ENCODE measurements at regions not wholly inside any gene's neighbourhood (a gene's known extent, or its start where the extent isn't known, plus 50 kb on each side); places are given as distances from the start of the nearest gene placed in this dataset.

GRCh38 chr12:123069436-123070266, 81.2 kb downstream of the PITPNM2 start:
- H3K9me3 Mint-ChIP-seq (ENCODE audit: insufficient read depth) = no peaks in the 10 kb centered on the region
- no peak for TF ChIP-seq EZH2 (IDR thresholded peaks at IDR 0.05; ENCODE audit: borderline replicate concordance, insufficient read depth, low read depth, low read length, poor library complexity, severe bottlenecking)
- TF ChIP-seq, protein P1, sequence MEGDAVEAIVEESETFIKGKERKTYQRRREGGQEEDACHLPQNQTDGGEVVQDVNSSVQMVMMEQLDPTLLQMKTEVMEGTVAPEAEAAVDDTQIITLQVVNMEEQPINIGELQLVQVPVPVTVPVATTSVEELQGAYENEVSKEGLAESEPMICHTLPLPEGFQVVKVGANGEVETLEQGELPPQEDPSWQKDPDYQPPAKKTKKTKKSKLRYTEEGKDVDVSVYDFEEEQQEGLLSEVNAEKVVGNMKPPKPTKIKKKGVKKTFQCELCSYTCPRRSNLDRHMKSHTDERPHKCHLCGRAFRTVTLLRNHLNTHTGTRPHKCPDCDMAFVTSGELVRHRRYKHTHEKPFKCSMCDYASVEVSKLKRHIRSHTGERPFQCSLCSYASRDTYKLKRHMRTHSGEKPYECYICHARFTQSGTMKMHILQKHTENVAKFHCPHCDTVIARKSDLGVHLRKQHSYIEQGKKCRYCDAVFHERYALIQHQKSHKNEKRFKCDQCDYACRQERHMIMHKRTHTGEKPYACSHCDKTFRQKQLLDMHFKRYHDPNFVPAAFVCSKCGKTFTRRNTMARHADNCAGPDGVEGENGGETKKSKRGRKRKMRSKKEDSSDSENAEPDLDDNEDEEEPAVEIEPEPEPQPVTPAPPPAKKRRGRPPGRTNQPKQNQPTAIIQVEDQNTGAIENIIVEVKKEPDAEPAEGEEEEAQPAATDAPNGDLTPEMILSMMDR (IDR thresholded peaks at IDR 0.05) = no peak
- H3K4me1 Mint-ChIP-seq = peaks cover 15% of the 10 kb centered on the region
- peaks cover 66% of the 10 kb centered on the region for H3K79me2 ChIP-seq (ENCODE audit: control insufficient read depth, insufficient read depth, low read length)
- intact Hi-C loops (cut with micrococcal nuclease) = no loop called here
- no peak overlapping the region for H3K9ac ChIP-seq (ENCODE audit: low read length)
- ChIA-PET CTCF (no interaction called here), POLR2A (interaction anchor here (0.6 kb wide), 1 partner anchor 154 kb away, joined by 3 read pairs; no protein-coding TSS in a partner anchor)
- H3K27ac Mint-ChIP-seq = no peak overlapping the region
- ATAC-seq (ENCODE audit: low read depth) (no peak), DNase-seq (no peak)
- H3K4me3 Mint-ChIP-seq = no peak overlapping the region
- H3K4me2 ChIP-seq (replicated peaks; ENCODE audit: low read depth, low read length, poor library complexity, severe bottlenecking) = no peak overlapping the region
- H3K27me3 ChIP-seq (replicated peaks in 1 of 4; ENCODE audit: control extremely low read depth in 1 of 4, control insufficient read depth in 3 of 4, insufficient read depth in 4 of 4, low read length in 3 of 4) = peaks cover 0 to 3% (median 0%) of the 10 kb centered on the region in 4 experiments
- H3K36me3 ChIP-seq (replicated peaks in 1 of 2; ENCODE audit: control extremely low read depth in 1 of 2, control insufficient read depth in 1 of 2, extremely low read depth in 1 of 2, insufficient read depth in 2 of 2, low read length in 1 of 2) = no peaks in the 10 kb centered on the region
- no peak overlapping the region for H3K27ac ChIP-seq (ENCODE audit: low read length in 2 of 2)
- WGBS (ENCODE audit: insufficient coverage) = 93% methylated on average over 10 of the region's 12 CpGs
- H3K4me3 ChIP-seq (ENCODE audit: control extremely low read depth in 1 of 5, extremely low read depth in 1 of 5, insufficient read depth in 1 of 5, low read depth in 2 of 5, low read length in 4 of 5) = no peak overlapping the region
- no peaks in the 10 kb centered on the region for H4K20me1 ChIP-seq (ENCODE audit: control insufficient read depth, insufficient read depth, low read length, poor library complexity, severe bottlenecking)
- H2AFZ ChIP-seq (ENCODE audit: insufficient read depth, low read depth, low read length, poor library complexity, severe bottlenecking) = no peak overlapping the region
- H3K9me3 ChIP-seq (ENCODE audit: control extremely low read depth in 1 of 3, control insufficient read depth in 2 of 3, insufficient read depth in 1 of 3, low read length in 2 of 3) = no peaks in the 10 kb centered on the region
- H3K27me3 Mint-ChIP-seq = no peaks in the 10 kb centered on the region
- peaks cover 0 to 19% of the 10 kb centered on the region in 2 donors for H3K4me1 ChIP-seq (ENCODE audit: control insufficient read depth in 2 of 2, insufficient read depth in 2 of 2, low read length in 2 of 2)

DNA sequence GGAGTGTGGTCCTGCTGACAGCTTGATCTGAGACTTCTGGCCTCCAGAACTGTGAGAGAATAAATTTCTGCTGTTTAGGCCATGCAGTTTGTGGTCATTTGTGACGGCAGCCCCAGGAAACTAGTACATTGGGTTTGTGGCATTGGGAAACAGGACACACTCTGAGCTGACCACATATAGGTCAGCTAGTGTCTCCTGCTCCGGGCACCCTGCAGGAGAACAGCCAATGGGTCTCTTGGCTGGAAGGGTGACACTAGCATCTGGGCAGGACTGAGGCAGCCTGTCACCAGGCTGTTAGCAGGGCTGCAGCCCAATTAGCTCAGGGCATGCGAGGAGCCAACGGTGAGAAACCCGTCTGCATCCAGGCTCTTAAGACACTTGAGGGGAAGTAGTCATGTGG, 83.2 kb downstream of the PITPNM2 start:
- POLR2A ChIA-PET = interaction anchor here (0.7 kb wide), 1 partner anchor 15 kb away, joined by 4 read pairs; no protein-coding TSS in a partner anchor
- Histone ChIP-seq H2AFZ (ENCODE audit: insufficient read depth, low read depth, low read length, poor library complexity, severe bottlenecking) (no peak overlapping the region), H4K20me1 (ENCODE audit: control insufficient read depth, insufficient read depth, low read length, poor library complexity, severe bottlenecking) (no peaks in the 10 kb centered on the region), H3K4me2 (replicated peaks; ENCODE audit: low read depth, low read length, poor library complexity, severe bottlenecking) (no peak overlapping the region), H3K4me1 (ENCODE audit: control insufficient read depth in 2 of 2, insufficient read depth in 2 of 2, low read length in 2 of 2) (peaks cover 18 to 36% of the 10 kb centered on the region in 2 donors), H3K79me2 (ENCODE audit: control insufficient read depth, insufficient read depth, low read length) (peaks cover 58% of the 10 kb centered on the region), H3K9me3 (ENCODE audit: control extremely low read depth in 1 of 3, control insufficient read depth in 2 of 3, insufficient read depth in 1 of 3, low read length in 2 of 3) (no peaks in the 10 kb centered on the region), H3K36me3 (replicated peaks in 1 of 2; ENCODE audit: control extremely low read depth in 1 of 2, control insufficient read depth in 1 of 2, extremely low read depth in 1 of 2, insufficient read depth in 2 of 2, low read length in 1 of 2) (no peaks in the 10 kb centered on the region), H3K9ac (ENCODE audit: low read length) (no peak overlapping the region), H3K27ac (ENCODE audit: low read length in 2 of 2) (no peak overlapping the region), H3K27me3 (replicated peaks in 1 of 4; ENCODE audit: control extremely low read depth in 1 of 4, control insufficient read depth in 3 of 4, insufficient read depth in 4 of 4, low read length in 3 of 4) (no peaks in the 10 kb centered on the region), H3K4me3 (ENCODE audit: control extremely low read depth in 1 of 5, extremely low read depth in 1 of 5, insufficient read depth in 1 of 5, low read depth in 2 of 5, low read length in 4 of 5) (no peak overlapping the region)
- no peak overlapping the region for H3K4me3 Mint-ChIP-seq
- no peak overlapping the region for H3K27ac Mint-ChIP-seq
- peaks cover 29% of the 10 kb centered on the region for H3K4me1 Mint-ChIP-seq
- DNase-seq (no peak), ATAC-seq (ENCODE audit: low read depth) (no peak)
- no peaks in the 10 kb centered on the region for H3K9me3 Mint-ChIP-seq (ENCODE audit: insufficient read depth)
- intact Hi-C loops (cut with micrococcal nuclease) = no loop called here
- H3K27me3 Mint-ChIP-seq = no peaks in the 10 kb centered on the region
- CTCF ChIA-PET = interaction anchor here (1.0 to 1.1 kb wide), 2 partner anchors 26 to 170 kb away, joined by 3 to 4 read pairs; no protein-coding TSS in a partner anchor
- TF ChIP-seq, protein P1 (IDR thresholded peaks at IDR 0.05) = no peak
- WGBS (ENCODE audit: insufficient coverage) = 97% methylated on average over 5 of the region's 5 CpGs

All from B cell (primary cell).